Osteocyte (in vitro differentiated cells): ENCODE measurements at regions not wholly inside any gene's neighbourhood (a gene's known extent, or its start where the extent isn't known, plus 50 kb on each side); places are given as distances from the start of the nearest gene placed in this dataset.

ENCODE experiments used
- DNase-seq: peaks from one replicate; pipeline ENCODE4 v3.0.0; 2021; ENCODE audit warnings: mixed read lengths; ENCODE audit not compliant: unreplicated experiment; ENCODE audit errors: extremely low spot score
- H3K27ac Mint-ChIP-seq: one replicate; pipeline ENCODE4 v1.8.0; 2021; ENCODE audit warnings: mild to moderate bottlenecking, mixed read lengths; ENCODE audit not compliant: unreplicated experiment
- H3K27me3 Mint-ChIP-seq: one replicate; pipeline ENCODE4 v1.8.0; 2021; ENCODE audit warnings: mixed read lengths; ENCODE audit not compliant: unreplicated experiment
- H3K36me3 Mint-ChIP-seq: one replicate; pipeline ENCODE4 v1.8.0; 2021; ENCODE audit warnings: mixed read lengths; ENCODE audit not compliant: unreplicated experiment
- H3K4me1 Mint-ChIP-seq: one replicate; pipeline ENCODE4 v1.8.0; 2021; ENCODE audit warnings: mixed read lengths; ENCODE audit not compliant: unreplicated experiment
- H3K4me3 Mint-ChIP-seq: one replicate; pipeline ENCODE4 v1.8.0; 2021; ENCODE audit warnings: mild to moderate bottlenecking, moderate library complexity, mixed read lengths; ENCODE audit not compliant: unreplicated experiment
- H3K9me3 Mint-ChIP-seq: one replicate; pipeline ENCODE4 v1.8.0; 2021; ENCODE audit warnings: mixed read lengths; ENCODE audit not compliant: unreplicated experiment
- CTCF ChIP-seq: fragments of 200-600 bp; sonication (generic); IDR thresholded peaks from 2 replicates; pipeline ENCODE4 v1.5.0; 2021; ENCODE audit warnings: antibody characterized with exemption, mild to moderate bottlenecking, moderate library complexity

- Mint-ChIP-seq H3K36me3 (no peaks in the 10 kb centered on the region), H3K4me1 (peaks cover 10% of the 10 kb centered on the region), H3K27me3 (no peaks in the 10 kb centered on the region), H3K4me3 (no peak overlapping the region), H3K27ac (no peak overlapping the region), H3K9me3 (no peaks in the 10 kb centered on the region)
- no peak for TF ChIP-seq CTCF
- no peak for DNase-seq
Observed at GRCh38 chr12:116337312-116337711, 59.8 kb upstream of the MED13L start.

DNA sequence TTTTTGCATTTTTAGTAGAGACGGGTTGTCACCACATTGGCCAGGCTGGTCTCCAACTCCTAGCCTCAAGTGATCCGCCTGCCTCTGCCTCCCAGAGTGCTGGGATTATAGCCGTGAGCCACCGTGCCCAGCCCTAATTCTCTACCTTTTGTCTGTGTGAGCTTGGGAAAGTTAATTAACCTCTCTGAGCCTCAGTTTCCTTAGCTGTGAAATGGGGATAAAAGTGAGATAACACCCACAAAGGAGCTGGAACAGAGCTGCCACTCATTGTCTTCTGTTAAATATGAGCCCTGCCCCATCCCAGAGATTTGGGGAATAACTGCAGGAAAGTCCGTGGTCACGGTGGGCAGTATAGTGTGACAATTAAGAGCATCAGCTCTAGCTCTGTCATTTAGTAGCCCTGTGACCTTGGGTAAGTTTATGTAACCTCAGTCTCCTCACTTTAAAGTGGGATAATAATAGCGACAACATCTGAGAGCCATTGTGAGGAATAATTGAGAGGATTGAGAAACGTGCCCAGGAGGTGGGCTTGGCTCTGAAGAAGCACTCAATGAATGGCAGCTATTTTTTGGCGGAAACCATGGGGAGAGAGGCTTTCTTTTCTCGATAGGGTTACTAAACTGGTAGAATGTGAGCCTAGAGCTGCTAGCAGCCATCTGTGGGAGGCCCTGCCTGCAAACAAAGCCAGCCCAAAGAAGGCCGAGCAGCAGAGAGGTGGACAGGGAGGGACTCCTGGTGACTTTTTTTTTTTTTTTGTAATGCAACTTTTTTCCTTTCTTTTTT lies 60.8 kb upstream of the MED13L start:
- H3K9me3 Mint-ChIP-seq = peaks cover 5% of the 10 kb centered on the region
- no peaks in the 10 kb centered on the region for H3K36me3 Mint-ChIP-seq
- no peak for TF ChIP-seq CTCF
- peaks cover 10% of the 10 kb centered on the region for H3K4me1 Mint-ChIP-seq
- no peaks in the 10 kb centered on the region for H3K27me3 Mint-ChIP-seq
- H3K27ac Mint-ChIP-seq = no peak overlapping the region
- H3K4me3 Mint-ChIP-seq = no peak overlapping the region
- no peak for DNase-seq

DNA sequence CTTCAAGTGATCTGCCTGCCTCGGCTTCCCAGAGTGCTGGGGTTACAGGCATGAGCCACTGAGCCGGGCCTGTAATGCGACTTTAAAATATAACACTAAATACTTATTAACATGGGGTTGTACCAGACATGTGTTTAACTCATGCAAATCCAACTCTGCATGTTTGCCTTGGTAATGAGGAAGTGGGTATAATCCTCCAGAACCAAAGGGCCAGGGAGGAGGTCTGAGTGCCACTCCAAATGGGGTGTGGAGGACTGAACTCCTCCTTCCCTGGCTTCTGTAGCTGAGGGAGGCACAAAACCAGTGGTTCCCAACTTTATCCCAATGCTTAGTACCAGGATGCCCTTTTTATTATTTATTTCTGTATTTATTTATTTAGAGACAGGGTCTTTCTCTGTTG lies 61.6 kb upstream of the MED13L start:
- Mint-ChIP-seq H3K4me3 (no peak overlapping the region), H3K36me3 (no peaks in the 10 kb centered on the region), H3K9me3 (peaks cover 9% of the 10 kb centered on the region), H3K4me1 (peaks cover 10% of the 10 kb centered on the region), H3K27ac (no peak overlapping the region), H3K27me3 (no peaks in the 10 kb centered on the region)
- DNase-seq = no peak
- no peak for TF ChIP-seq CTCF

GRCh38 chr12:116339800-116340371 lies 62.4 kb upstream of the MED13L start:
- Mint-ChIP-seq H3K27ac (no peak overlapping the region), H3K4me1 (peaks cover 13% of the 10 kb centered on the region), H3K27me3 (no peaks in the 10 kb centered on the region), H3K36me3 (no peaks in the 10 kb centered on the region), H3K9me3 (peaks cover 13% of the 10 kb centered on the region), H3K4me3 (no peak overlapping the region)
- no peak for TF ChIP-seq CTCF
- DNase-seq = no peak

- Mint-ChIP-seq H3K9me3 (peaks cover 19% of the 10 kb centered on the region), H3K4me3 (no peak overlapping the region), H3K27ac (no peak overlapping the region), H3K4me1 (peaks cover 32% of the 10 kb centered on the region), H3K27me3 (no peaks in the 10 kb centered on the region), H3K36me3 (peaks cover 4% of the 10 kb centered on the region)
- DNase-seq = no peak
- TF ChIP-seq CTCF = no peak
Observed at GRCh38 chr12:116343331-116343884, 65.9 kb upstream of the MED13L start.
